IMR-90 (cell line): ENCODE measurements at regions not wholly inside any gene's neighbourhood (a gene's known extent, or its start where the extent isn't known, plus 50 kb on each side); places are given as distances from the start of the nearest gene placed in this dataset.

Experiments
- ATAC-seq: fragments of 200-7000 bp; cut with Tn5 transposase; 2 replicates; pipeline ENCODE4 v1.9.1; 2020; ENCODE audit warnings: low read depth, mild to moderate bottlenecking, moderate library complexity
- BruUV-seq: library from RNA; stranded (reverse); fragments of 400-500 nt; replicated peaks from 2 replicates; lab custom pipeline; 2021; lab: Mats Ljungman, UMichigan
- CTCF ChIA-PET: fragments of 300-600 bp; formaldehyde crosslinking; extraction: SDS; loops from one replicate; lab custom pipeline; 2021; ENCODE audit warnings: antibody characterized with exemption; lab: Yijun Ruan, JAX
- POLR2A ChIA-PET: fragments of 300-600 bp; sonication (Branson Sonifier 250); formaldehyde crosslinking; loops from one replicate; lab custom pipeline; 2022; ENCODE audit warnings: antibody characterized with exemption; ENCODE audit not compliant: unreplicated experiment; lab: Charles Lee
- DNase-seq: peaks from one replicate; pipeline ENCODE4 v3.0.0; 2013
- H2AFZ ChIP-seq: replicated peaks from 2 replicates; pipeline ENCODE3; 2013; ENCODE audit warnings: low read length, mild to moderate bottlenecking; ENCODE audit not compliant: poor library complexity
- H2AK5ac ChIP-seq: 2 replicates; pipeline ENCODE4 v1.6.1; 2013; ENCODE audit warnings: low read depth, low read length, inconsistent platforms
- H2AK9ac ChIP-seq: replicated peaks from 2 replicates; pipeline ENCODE3; 2013; ENCODE audit warnings: mild to moderate bottlenecking, low read depth, low read length, moderate library complexity; ENCODE audit not compliant: poor library complexity
- H2BK120ac ChIP-seq: 2 replicates; pipeline ENCODE4 v1.6.1; 2013; ENCODE audit warnings: low read depth, low read length, inconsistent platforms
- H2BK15ac ChIP-seq: 3 replicates; pipeline ENCODE4 v1.6.1; 2013; ENCODE audit warnings: low read depth, low read length, inconsistent platforms
- H2BK20ac ChIP-seq: 2 replicates; pipeline ENCODE4 v1.6.1; 2013; ENCODE audit warnings: low read depth, mild to moderate bottlenecking, inconsistent platforms, low read length, moderate library complexity
- H2BK5ac ChIP-seq: 2 replicates; pipeline ENCODE4 v1.6.1; 2013; ENCODE audit warnings: mild to moderate bottlenecking, low read depth, low read length, inconsistent platforms; ENCODE audit not compliant: poor library complexity, severe bottlenecking
- H3K14ac ChIP-seq: replicated peaks from 2 replicates; pipeline ENCODE4 v1.6.1; 2013; ENCODE audit warnings: low read depth, low read length, inconsistent platforms
- H3K18ac ChIP-seq: 2 replicates; pipeline ENCODE4 v1.6.1; 2013; ENCODE audit warnings: low read depth, low read length, control low read depth
- H3K23ac ChIP-seq: 2 replicates; pipeline ENCODE4 v1.6.1; 2013; ENCODE audit warnings: low read depth, low read length, inconsistent platforms
- H3K27ac ChIP-seq: 2 replicates; pipeline ENCODE4 v1.5.1; 2013; ENCODE audit warnings: mild to moderate bottlenecking, control low read depth, low read length; ENCODE audit not compliant: insufficient read depth
- H3K27me3 ChIP-seq: 2 replicates; pipeline ENCODE4 v1.6.1; 2013; ENCODE audit warnings: low read length; ENCODE audit not compliant: control insufficient read depth, insufficient read depth
- H3K36me3 ChIP-seq: 2 replicates; pipeline ENCODE4 v1.6.1; 2013; ENCODE audit warnings: low read length, mixed read lengths; ENCODE audit not compliant: control insufficient read depth, insufficient read depth
- H3K4ac ChIP-seq: 2 replicates; pipeline ENCODE4 v1.6.1; 2013; ENCODE audit warnings: low read depth, low read length, inconsistent platforms
- H3K4me1 ChIP-seq: 2 replicates; pipeline ENCODE4 v1.6.1; 2013; ENCODE audit warnings: low read length, mixed read lengths; ENCODE audit not compliant: control insufficient read depth, insufficient read depth
- H3K4me2 ChIP-seq: 2 replicates; pipeline ENCODE4 v1.6.1; 2013; ENCODE audit warnings: low read depth, mild to moderate bottlenecking, control low read depth, low read length, moderate library complexity
- H3K4me3 ChIP-seq: 2 replicates; pipeline ENCODE4 v1.5.1; 2013; ENCODE audit warnings: low read depth, mild to moderate bottlenecking, control low read depth, low read length, moderate library complexity; ENCODE audit not compliant: insufficient read depth
- H3K56ac ChIP-seq: 2 replicates; pipeline ENCODE4 v1.6.1; 2013; ENCODE audit warnings: low read length, inconsistent platforms; ENCODE audit not compliant: insufficient read depth; ENCODE audit errors: extremely low read depth
- H3K79me1 ChIP-seq, 2 experiments: 2 replicates each; pipeline ENCODE4 v1.6.1; 2013; ENCODE audit warnings: low read length in 2 of 2, inconsistent platforms in 1 of 2, low read depth in 1 of 2
- H3K9ac ChIP-seq: 2 replicates; pipeline ENCODE4 v1.6.1; 2013; ENCODE audit warnings: low read depth, low read length, control low read depth
- H3K9me1 ChIP-seq: 2 replicates; pipeline ENCODE4 v1.6.1; 2013; ENCODE audit warnings: low read length, inconsistent platforms; ENCODE audit not compliant: insufficient read depth
- H3K9me3 ChIP-seq: 2 replicates; pipeline ENCODE4 v1.6.1; 2013; ENCODE audit warnings: low read length; ENCODE audit not compliant: control insufficient read depth, insufficient read depth
- H4K20me1 ChIP-seq: 2 replicates; pipeline ENCODE4 v1.6.1; 2013; ENCODE audit warnings: low read length, inconsistent platforms; ENCODE audit not compliant: insufficient read depth
- H4K5ac ChIP-seq: 2 replicates; pipeline ENCODE4 v1.6.1; 2013; ENCODE audit warnings: mild to moderate bottlenecking, low read depth, low read length, control low read depth
- H4K8ac ChIP-seq, 2 experiments: 2 replicates each; pipeline ENCODE4 v1.6.1; 2013; ENCODE audit warnings: low read depth in 2 of 2, low read length in 2 of 2, control low read depth in 1 of 2, inconsistent platforms in 1 of 2
- H4K91ac ChIP-seq: 2 replicates; pipeline ENCODE4 v1.6.1; 2013; ENCODE audit warnings: low read depth, low read length, inconsistent platforms; ENCODE audit not compliant: insufficient read depth
- CHD1 ChIP-seq: IDR thresholded peaks from 2 replicates; pipeline ENCODE4 v1.6.1; 2012; ENCODE audit warnings: low read depth, low read length, improper control_type of control experiment
- CTCF ChIP-seq: conservative IDR thresholded peaks from 2 replicates; pipeline ENCODE4 v1.5.1; 2012; ENCODE audit warnings: mild to moderate bottlenecking, low read depth, low read length, improper control_type of control experiment
- MXI1 ChIP-seq: IDR thresholded peaks from 2 replicates; pipeline ENCODE4 v1.6.1; 2012; ENCODE audit warnings: low read depth, mild to moderate bottlenecking, low read length, moderate library complexity, borderline replicate concordance
- NFE2L2 ChIP-seq: fragments of 150-350 bp; IDR thresholded peaks from 2 replicates; pipeline ENCODE4 v1.6.1; 2016; ENCODE audit warnings: low read depth, mild to moderate bottlenecking, low read length
- WGBS, 2 experiments: methylation state at CpG; one replicate each; pipeline versions ENCODE4 v1.1.5 to v1.1.7; 2013; ENCODE audit warnings: missing lambda C conversion rate in 2 of 2; ENCODE audit not compliant: insufficient read length in 1 of 2; ENCODE audit errors: extremely low coverage in 2 of 2; 5-methylcytosine and 5-hydroxymethylcytosine counted together
- dilution Hi-C: fragments of 300-500 bp; cut with HindIII; formaldehyde crosslinking; loops from one replicate; pipeline ENCODE4 v1.14.3; 2018; ENCODE audit warnings: low sequenced_read_pairs; ENCODE audit not compliant: unreplicated experiment
- in situ Hi-C: fragments of 300-500 bp; cut with MboI; formaldehyde crosslinking; loops from 3 replicates; pipeline ENCODE4 v1.14.3; 2019; ENCODE audit warnings: low sequenced_read_pairs, inconsistent platforms, mixed read lengths
- intact Hi-C: fragments of 100-400 bp; cut with micrococcal nuclease; formaldehyde crosslinking; loops from 2 replicates; pipeline ENCODE4 v1.10.0; 2022
- TF ChIP-seq, protein P1 (sequence below): fragments of 150-350 bp; IDR thresholded peaks from 2 replicates; pipeline ENCODE4 v1.6.1; 2016; ENCODE audit warnings: low read depth, mild to moderate bottlenecking, low read length, moderate library complexity, borderline replicate concordance

DNA sequence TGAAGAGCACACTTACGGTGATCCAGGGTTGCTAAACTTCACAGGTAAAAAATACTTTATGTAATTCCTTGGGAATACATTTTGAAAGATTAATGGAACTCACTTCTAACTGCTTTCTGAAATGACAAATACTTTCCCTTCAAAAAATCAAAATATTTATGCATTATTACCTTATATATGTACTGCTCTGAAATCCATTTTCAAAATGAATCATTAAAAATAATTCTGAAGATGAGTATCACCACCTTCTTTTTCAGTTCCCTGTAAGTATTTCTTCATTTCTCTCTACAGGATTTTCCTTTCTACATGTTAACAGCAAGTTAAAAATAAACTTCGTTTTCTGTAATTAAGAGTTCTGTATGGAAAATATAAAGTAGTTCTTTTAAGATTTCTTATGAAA, 428.6 kb downstream of the TMA16 start:
- DNase-seq: no peak
- Histone ChIP-seq H4K20me1 (no peaks in the 10 kb centered on the region), H4K91ac (no peak overlapping the region), H3K79me1 (no peaks in the 10 kb centered on the region), H2BK5ac (no peak overlapping the region), H2AFZ (no peak overlapping the region), H3K18ac (no peak overlapping the region), H3K9ac (no peak overlapping the region), H3K56ac (no peak overlapping the region), H2AK5ac (no peak overlapping the region), H3K27me3 (no peaks in the 10 kb centered on the region), H3K36me3 (no peaks in the 10 kb centered on the region), H3K27ac (no peak overlapping the region), H3K14ac (no peak overlapping the region), H3K9me3 (peaks cover 2% of the 10 kb centered on the region; the same call in 1 of the 2 replicates), H2BK20ac (no peak overlapping the region), H3K4me3 (no peak overlapping the region), H2AK9ac (no peak overlapping the region), H2BK120ac (no peak overlapping the region), H3K9me1 (no peaks in the 10 kb centered on the region), H2BK15ac (no peak overlapping the region), H3K4me1 (no peaks in the 10 kb centered on the region), H4K8ac (no peak overlapping the region), H3K4me2 (no peak overlapping the region), H4K5ac (no peak overlapping the region), H3K4ac (no peak overlapping the region), H3K23ac (no peak overlapping the region)
- dilution Hi-C loops: no loop called here
- in situ Hi-C loops: no loop called here
- ATAC-seq: no peak
- TF ChIP-seq CTCF (no peak), NFE2L2 (no peak), MXI1 (no peak), CHD1 (no peak)
- TF ChIP-seq, protein P1, sequence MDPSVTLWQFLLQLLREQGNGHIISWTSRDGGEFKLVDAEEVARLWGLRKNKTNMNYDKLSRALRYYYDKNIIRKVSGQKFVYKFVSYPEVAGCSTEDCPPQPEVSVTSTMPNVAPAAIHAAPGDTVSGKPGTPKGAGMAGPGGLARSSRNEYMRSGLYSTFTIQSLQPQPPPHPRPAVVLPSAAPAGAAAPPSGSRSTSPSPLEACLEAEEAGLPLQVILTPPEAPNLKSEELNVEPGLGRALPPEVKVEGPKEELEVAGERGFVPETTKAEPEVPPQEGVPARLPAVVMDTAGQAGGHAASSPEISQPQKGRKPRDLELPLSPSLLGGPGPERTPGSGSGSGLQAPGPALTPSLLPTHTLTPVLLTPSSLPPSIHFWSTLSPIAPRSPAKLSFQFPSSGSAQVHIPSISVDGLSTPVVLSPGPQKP: no peak
- WGBS, 2 experiments: no CpG with 5 or more reads among the region's 2 CpGs
- ChIA-PET POLR2A (interaction anchor here (0.7 kb wide), 1 partner anchor 19 kb away, joined by 3 read pairs; no protein-coding TSS in a partner anchor), CTCF (no interaction called here)
- BruUV-seq: no TSS peak
- intact Hi-C loops: no loop called here
